GM18519 (cell line): ENCODE measurements at regions not wholly inside any gene's neighbourhood (a gene's known extent, or its start where the extent isn't known, plus 50 kb on each side); places are given as distances from the start of the nearest gene placed in this dataset.

Experiments
- ATAC-seq: cut with Tn5 transposase; IDR thresholded peaks from one replicate; pipeline ENCODE4 v1.9.1; 2021; ENCODE audit warnings: mild to moderate bottlenecking, moderate library complexity; ENCODE audit not compliant: unreplicated experiment, low FRiP score

DNA sequence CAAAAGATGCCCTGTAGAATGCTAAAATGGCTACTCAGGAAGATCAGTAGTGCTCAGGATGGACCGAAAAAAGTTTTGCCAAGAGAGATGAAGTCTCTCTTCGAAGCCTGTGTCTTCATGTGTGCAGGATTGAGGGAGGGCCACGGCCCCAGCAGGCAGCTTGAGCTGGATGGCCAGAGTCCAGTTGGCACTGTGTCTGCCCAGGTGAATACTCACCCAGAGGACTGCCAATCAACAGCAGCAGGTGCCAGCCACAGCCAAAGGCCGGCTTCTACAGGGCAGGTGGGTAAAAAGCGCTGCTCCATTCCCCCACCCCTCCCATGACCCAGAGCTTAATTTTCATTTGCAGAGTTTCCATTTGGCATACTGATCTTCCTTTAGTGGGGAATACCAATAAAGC lies 287.9 kb upstream of the ZNF608 start:
- no peak for ATAC-seq

DNA sequence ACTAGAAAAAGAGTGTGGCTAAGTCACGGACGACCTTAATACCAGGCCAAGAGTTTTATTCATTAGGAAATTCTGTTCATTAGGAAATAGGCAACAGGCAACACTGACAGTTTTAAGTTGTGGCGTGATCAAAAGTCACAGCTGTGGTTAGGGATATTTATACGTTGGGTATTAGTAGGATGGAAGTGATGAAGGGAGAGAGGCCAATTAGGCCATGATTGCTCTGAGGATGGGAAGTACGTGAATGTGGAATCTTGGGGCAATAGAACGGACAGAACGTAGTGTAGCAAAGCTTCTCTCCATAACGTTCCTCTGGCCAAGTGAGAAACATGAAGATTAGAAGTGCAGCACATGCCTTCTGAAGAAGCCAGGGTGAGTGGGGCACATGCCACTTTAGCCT lies 290.1 kb upstream of the ZNF608 start:
- ATAC-seq: no peak

DNA sequence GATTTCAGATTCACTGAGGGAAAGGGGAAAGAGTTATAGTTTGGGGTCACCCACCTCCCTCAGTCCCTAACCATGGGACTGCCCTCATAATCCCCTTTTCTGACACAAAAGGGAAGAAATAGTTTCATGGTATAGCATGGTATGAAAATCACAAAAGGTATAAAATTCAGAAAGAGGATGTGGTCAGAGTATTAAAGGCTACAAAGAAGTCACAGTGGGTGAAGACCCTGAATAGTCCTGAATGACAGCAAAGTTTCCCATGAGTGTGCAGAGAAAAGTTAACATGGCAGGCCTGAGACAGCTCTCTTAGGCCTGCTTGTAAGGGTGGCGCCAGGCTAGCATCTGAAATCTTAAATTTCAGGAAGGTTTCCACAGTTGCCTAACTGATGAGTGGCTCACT lies 290.6 kb upstream of the ZNF608 start:
- no peak for ATAC-seq

DNA sequence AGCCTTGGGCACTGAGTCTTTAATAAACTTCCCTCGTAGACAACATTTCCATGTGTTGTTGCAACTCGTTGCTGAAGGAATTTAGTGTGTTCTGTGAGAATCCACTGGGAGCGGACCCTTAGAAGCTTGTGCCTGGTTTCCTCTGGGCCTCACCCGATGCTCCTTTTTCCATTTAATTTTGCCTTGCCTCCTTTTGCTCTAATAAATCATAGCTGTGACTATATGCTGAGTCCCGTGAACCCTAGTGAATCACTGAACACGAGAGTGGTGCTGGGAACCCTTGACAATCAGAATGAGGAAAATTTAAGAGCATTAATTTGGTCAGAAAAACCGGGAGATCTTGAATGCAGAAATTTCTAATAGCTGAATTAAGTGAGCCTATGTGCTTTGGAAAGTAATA lies 291.1 kb upstream of the ZNF608 start:
- no peak for ATAC-seq

- ATAC-seq: no peak
Measured at GRCh38 chr5:125038477-125038876, 292.0 kb upstream of the ZNF608 start.

GRCh38 chr5:125041798-125042197 lies 295.4 kb upstream of the ZNF608 start:
- ATAC-seq: no peak

- ATAC-seq: no peak
Measured at GRCh38 chr5:125042261-125042890, 295.9 kb upstream of the ZNF608 start.

GRCh38 chr5:125043781-125044391 lies 297.4 kb upstream of the ZNF608 start:
- ATAC-seq: no peak

DNA sequence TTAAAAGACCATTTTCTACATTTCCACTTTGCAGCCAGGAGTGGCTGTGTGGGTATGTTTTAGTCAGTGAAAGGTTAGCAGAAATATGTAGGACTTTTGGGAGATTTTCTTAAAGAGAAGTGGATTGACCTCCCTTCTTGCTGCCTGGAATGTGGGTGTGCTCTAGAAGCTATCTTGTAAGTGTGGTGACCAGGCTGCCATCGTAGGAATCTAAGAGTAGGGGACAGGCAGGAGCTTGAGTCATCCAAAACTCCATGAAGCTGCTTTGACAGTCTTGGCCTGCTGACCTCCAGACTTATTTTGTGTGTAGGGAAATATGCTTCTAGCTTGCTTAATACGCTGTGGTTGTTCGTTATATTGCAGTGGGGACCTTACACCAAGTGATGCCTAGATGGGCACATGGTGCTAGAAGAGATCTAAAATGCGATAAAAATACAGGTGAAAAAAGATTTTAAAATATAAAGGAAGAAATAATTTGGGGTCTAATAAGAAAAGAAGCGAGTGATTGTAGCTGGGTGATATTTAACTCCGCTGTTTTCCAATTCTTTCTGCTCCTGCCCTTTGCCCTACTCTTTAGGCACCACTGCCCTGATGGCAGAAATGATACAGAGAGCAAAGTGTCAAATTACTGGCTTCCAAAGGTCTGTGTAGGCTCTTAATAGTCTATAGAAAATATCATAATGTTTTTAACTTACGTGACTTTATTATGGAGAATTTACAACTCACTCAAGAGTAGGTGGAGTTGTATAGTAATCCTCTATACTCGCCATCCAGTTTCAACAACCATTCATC lies 298.2 kb upstream of the ZNF608 start:
- ATAC-seq: no peak

DNA sequence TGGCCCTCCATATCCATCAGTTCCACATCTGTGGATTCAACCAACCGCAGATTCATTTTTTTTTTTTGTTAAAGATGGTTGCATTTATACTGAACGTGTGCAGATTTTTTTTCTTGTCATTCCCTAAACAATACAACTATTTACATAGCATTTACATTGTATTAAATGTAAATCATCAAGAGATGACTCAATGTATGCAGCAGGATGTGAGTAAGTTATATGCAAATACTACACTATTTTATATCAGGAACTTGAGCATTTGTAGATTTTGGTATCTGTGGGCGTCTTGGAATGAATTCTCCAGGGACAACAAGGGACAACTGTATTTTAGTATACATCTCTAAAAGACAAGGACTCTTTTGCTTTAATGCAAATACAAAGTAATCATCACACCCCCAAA lies 299.2 kb upstream of the ZNF608 start:
- ATAC-seq: no peak

DNA sequence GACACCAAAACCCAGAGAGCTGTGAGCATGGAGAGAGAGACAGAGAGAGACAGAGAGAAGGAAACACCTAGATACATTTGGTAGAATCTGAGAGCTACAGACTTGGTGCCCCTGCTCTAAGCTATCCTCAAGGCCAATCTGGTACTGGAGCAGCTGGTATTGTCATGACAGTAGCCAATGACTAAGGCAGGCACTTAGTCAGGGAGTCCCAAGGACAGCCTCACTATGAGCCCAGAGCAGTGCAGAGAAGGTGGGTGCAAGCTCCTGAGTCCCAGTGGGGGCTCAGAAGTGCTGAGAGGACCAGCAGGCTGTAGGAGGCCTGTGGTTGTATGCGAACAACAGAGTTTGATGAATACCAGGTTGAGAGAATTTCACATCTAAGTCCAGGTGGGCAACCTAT lies 300.4 kb upstream of the ZNF608 start:
- ATAC-seq: no peak

DNA sequence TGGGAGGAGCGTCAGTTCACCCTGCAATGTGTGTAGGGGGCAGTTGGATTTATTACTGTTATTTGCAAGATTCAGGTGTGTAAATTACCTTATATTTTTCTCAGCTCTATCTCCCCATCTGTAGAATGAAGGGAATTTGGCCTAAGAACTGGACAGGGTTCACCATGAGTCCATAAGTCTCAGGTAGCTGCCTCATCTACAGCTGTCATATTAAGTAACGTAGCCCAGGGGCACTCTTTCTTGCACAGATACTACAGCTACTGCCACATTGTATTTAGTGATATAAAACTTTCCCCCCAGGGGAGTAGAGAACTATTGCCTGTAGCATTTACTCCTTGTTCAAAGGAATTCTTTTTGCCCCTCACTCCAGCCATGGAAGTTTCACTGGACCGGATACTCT lies 301.4 kb upstream of the ZNF608 start:
- no peak for ATAC-seq

- no peak for ATAC-seq
Measured at GRCh38 chr5:125049721-125050702, 303.6 kb upstream of the ZNF608 start.

- ATAC-seq: no peak
Measured at GRCh38 chr5:125050926-125051325, 304.5 kb upstream of the ZNF608 start.

GRCh38 chr5:125052584-125052983 lies 306.1 kb upstream of the ZNF608 start:
- no peak for ATAC-seq

GRCh38 chr5:125053179-125053578 lies 306.7 kb upstream of the ZNF608 start:
- no peak for ATAC-seq

DNA sequence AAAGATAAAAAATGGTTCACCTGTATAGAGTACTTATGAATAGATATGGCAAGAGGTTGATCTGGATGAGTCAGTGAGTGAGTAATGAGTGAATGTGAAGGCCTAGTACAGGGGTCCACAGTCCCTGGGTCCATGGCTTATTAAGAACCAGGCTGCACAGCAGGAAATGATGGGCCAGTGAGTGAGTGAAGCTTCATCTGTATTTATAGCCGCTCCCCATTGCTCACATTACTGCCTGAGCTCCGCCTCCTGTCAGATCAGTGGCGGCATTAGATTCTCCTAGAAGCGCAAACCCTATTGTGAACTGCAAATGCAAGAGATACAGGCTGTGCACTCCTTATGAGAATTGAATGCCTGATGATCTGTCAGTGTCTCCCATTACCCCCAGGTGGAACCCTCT lies 307.7 kb upstream of the ZNF608 start:
- ATAC-seq: no peak

- ATAC-seq: no peak
Measured at GRCh38 chr5:125056671-125057485, 310.4 kb upstream of the ZNF608 start.

GRCh38 chr5:125057912-125058826 lies 311.7 kb upstream of the ZNF608 start:
- ATAC-seq: no peak
